HG03521 (cell line): ENCODE measurements at regions not wholly inside any gene's neighbourhood (a gene's known extent, or its start where the extent isn't known, plus 50 kb on each side); places are given as distances from the start of the nearest gene placed in this dataset.
"Not testable (repeated sequence)": the region's sequence is repeated elsewhere in the genome, so short reads cannot be mapped to it uniquely, and the experiment has no call there.

ENCODE experiments used
- ATAC-seq: cut with Tn5 transposase; IDR thresholded peaks from one replicate; pipeline ENCODE4 v1.9.1; 2021; ENCODE audit warnings: mild to moderate bottlenecking, moderate library complexity; ENCODE audit not compliant: unreplicated experiment

- ATAC-seq: not testable (repeated sequence)
These were observed 49.9 kb upstream of the MSMB start for GRCh38 chr10:46095943-46096342.

GRCh38 chr10:46096446-46096845, 50.4 kb upstream of the MSMB start:
- ATAC-seq: no peak

- ATAC-seq: no peak
These were observed 51.0 kb upstream of the MSMB start for GRCh38 chr10:46096909-46097575.

GRCh38 chr10:46097576-46098317, 51.7 kb upstream of the MSMB start:
- ATAC-seq: no peak

- no peak for ATAC-seq
These were observed 52.3 kb upstream of the MSMB start for GRCh38 chr10:46098386-46098785.

GRCh38 chr10:46098925-46099324, 52.9 kb upstream of the MSMB start:
- ATAC-seq: not testable (repeated sequence)

GRCh38 chr10:46104071-46104585, 58.1 kb upstream of the MSMB start:
- no peak for ATAC-seq

- ATAC-seq: not testable (repeated sequence)
These were observed 59.3 kb upstream of the MSMB start for GRCh38 chr10:46105416-46105815.

GRCh38 chr10:46105856-46106409, 59.9 kb upstream of the MSMB start:
- not testable (repeated sequence) for ATAC-seq

GRCh38 chr10:46106410-46107255, 60.6 kb upstream of the MSMB start:
- ATAC-seq: peak; percentile 91

GRCh38 chr10:46108158-46108499, 62.1 kb upstream of the MSMB start:
- not testable (repeated sequence) for ATAC-seq

GRCh38 chr10:46154271-46154670, 108.2 kb upstream of the MSMB start:
- not testable (repeated sequence) for ATAC-seq

- not testable (repeated sequence) for ATAC-seq
These were observed 108.6 kb upstream of the MSMB start for GRCh38 chr10:46154683-46155082.

GRCh38 chr10:46156866-46157265, 110.8 kb upstream of the MSMB start:
- not testable (repeated sequence) for ATAC-seq

GRCh38 chr10:46169736-46170135, 117.1 kb upstream of the ANTXRL start:
- ATAC-seq: no peak

- no peak for ATAC-seq
These were observed 116.0 kb upstream of the ANTXRL start for GRCh38 chr10:46170789-46171188.

- no peak for ATAC-seq
These were observed 115.1 kb upstream of the ANTXRL start for GRCh38 chr10:46171661-46172060.

GRCh38 chr10:46175296-46175695, 111.5 kb upstream of the ANTXRL start:
- no peak for ATAC-seq

- no peak for ATAC-seq
These were observed 111.0 kb upstream of the ANTXRL start for GRCh38 chr10:46175831-46176230.

- ATAC-seq: not testable (repeated sequence)
These were observed 99.4 kb upstream of the ANTXRL start for GRCh38 chr10:46187431-46187830.

- ATAC-seq: no peak
These were observed 89.7 kb upstream of the ANTXRL start for GRCh38 chr10:46197050-46197449.
